HT1080 (cell line): ENCODE measurements at regions not wholly inside any gene's neighbourhood (a gene's known extent, or its start where the extent isn't known, plus 50 kb on each side); places are given as distances from the start of the nearest gene placed in this dataset.

ENCODE experiments used
- DNase-seq: peaks from one replicate; pipeline ENCODE4 v3.0.0-alpha.2; 2015; ENCODE audit warnings: low read depth

- DNase-seq: peak; percentile 62
These were observed 279.7 kb downstream of the PYDC2 start for GRCh38 chr3:191740712-191741111.

DNA sequence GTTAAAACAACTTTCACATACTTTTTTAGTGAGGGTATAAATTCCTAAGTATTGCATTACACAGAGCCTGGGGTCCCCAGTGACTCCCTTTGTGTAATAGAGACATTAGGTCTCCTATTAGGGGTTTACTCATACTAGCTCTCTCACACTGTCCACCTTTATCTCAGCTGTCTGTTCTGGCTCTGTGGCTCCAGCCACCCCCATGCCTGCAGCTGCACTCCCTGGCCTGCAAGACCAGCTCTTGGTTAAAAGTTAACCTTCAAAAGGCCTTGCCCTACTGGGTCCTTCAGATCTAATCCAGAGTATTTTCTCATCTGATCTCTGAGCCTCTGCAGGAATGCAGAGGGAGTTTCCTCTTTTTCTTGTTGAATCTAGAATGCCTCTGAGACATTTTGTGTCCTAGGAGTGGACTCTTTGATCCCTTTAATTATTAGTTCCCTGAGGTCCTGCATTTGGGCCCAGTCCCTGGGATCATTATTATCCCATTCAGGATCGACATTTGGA is 280.9 kb downstream of the PYDC2 start:
- DNase-seq: peak; percentile 36

GRCh38 chr3:191743283-191743682 is 282.3 kb downstream of the PYDC2 start:
- no peak for DNase-seq

DNA sequence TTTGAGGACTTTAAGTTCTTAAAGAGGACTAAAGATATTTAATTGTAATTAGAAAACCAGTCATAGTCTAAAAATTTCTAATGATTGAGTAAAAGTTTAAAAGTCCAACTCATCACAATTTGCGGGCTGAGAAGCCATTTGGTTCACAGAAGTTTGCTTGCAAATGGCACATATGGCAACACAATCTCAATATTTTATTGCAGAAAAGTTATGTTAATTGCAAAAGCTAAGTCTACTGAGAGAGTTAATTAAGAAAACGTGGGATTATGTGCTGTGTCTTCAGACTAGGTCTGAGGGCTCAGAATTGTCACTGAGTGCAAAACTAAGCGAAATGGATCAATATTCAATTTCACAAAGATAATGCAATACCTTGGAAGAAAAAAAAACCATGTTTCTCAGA is 289.7 kb downstream of the PYDC2 start:
- no peak for DNase-seq

DNA sequence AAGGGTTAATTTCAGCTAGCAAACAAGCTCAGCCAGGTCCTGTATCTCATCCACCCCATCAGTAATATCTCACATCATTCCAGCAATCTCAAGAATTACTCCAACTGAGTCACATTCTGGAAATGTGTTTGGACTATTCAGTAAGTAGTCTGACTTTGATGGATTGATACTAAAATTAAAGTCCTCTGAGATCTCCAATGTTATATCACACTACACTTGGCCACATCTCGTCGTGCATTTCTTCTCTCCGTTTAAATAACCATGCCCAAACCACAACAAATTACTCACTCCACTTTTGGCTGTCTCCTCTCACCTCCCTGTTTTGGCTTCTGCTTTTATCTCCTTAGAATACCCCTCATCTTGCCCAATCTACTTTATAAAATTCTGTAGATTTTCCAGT is 292.2 kb downstream of the PYDC2 start:
- DNase-seq: no peak

DNA sequence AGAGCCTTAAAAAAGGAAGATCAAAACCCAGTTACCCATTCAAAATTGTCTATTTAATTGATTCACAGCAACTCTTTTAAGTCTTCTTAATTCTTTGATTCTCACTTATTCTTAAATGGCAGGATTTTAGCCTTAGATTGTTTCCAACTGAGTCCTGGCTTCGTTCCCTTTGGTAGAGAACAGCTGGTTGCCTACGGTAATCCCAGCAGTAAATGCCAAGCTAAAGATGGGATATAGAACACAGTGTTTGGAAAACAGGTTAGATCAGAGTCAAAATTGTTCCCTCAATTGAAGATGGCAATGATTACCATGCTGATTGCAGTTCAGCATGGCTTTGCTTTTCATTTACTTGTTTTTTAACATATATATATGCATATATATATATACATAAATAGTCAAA is 300.9 kb downstream of the PYDC2 start:
- no peak for DNase-seq

DNA sequence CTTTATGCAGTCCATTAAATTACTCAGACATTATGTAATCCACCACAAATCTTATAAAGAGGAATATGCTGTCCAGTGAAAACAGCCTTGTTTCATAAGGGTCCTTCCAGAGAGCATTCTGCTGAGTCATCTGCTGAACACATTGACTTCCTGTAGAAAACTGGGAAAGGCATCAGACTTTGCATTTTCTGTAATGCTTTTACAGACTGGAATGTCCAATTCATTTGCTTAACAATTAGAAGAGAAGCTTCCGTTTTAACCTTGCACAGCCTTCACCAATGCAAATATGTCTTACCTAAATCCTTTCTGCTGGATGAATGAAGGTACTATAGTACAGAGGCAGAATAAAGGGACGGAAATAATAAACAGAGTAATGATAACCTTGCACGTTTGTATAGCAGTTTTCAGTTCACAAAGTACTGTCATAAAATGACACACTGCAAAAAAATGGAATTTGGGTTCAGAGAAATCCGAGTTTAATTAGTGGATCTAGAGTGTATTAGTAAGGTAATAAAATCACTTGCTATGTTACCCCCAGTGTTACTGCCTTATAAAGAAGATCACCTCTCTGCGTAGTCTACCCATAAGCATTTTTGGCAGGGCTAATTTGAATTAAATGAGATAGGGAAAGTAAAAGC is 301.5 kb downstream of the PYDC2 start:
- peak; percentile 85 for DNase-seq

GRCh38 chr3:191768421-191768820 is 307.5 kb downstream of the PYDC2 start:
- DNase-seq: no peak

DNA sequence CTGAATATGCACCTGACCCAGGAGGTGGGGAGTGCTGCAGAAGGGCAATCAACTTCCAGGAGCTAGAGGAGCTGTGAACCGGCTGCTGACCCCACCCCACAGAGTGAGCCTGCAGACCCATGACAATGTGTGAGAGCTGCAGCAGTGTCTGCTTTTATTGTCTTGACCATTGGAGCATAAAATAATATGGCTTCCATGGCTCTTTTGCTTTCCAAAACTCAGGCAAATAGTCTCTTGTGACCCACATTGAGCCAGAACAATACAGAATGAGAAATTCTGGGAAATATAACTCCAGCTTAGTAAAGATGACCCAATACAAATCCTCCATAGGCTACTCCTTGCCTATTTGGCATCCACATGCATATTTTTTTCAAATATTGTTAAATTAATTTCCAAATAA is 309.6 kb downstream of the PYDC2 start:
- DNase-seq: no peak

DNA sequence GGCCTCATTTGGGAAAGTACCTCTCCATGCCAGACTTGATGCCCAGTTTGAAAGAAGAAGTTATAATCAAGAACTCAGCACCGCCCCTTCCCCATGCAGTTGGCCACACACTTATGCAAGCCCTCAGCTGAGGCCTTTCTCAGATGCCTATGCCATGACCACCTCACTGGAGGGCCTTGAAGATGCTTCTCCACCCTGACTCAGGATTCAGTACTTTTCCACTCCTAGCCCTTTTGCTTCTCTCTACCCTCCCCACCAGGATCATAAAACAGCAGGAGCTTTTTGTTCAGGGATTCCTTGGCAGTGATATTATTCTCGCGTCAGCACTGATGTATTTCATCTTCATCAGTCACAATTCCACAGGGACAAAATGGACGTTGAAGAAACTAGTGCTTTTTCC is 313.5 kb downstream of the PYDC2 start:
- peak; percentile 97 for DNase-seq

GRCh38 chr3:191775451-191776233 is 314.7 kb downstream of the PYDC2 start:
- DNase-seq: peak; percentile 71

DNA sequence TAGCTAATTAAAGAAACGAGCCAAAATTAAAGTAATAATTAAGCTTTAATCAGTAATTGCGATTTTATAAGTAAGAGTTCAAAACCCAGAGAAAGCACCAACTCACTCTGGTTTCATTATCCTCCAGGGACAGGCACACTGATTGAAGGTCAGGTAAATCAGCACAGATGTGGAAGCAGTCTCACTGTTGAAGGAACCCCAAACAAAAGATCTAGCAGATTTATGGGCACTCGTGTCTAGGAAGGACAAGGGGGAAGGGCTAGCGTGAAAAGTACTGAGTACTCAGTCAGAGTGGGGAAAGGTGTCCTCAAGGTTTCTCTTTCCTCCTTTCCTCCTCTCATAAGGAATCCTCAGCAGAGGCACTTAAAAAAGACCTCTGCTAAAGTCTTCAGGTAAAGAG is 320.1 kb downstream of the PYDC2 start:
- no peak for DNase-seq

DNA sequence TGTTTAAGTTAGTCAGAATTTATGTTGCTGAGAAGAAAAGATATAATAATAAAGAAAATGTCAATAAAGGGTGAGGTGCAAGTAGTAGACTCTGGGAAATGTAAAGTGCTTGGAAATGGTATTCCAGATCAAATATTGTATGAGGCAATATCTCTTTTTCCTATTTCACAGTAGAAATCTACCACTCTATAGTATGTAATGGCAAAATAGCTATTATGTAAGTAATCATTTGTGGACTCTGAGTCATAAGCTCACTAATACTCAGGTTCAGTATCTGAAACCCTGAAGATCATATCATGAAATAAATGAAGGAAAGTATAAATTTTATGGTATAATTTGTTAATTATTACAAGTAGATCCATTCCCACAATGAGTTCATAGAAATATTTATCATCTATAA is 322.1 kb downstream of the PYDC2 start:
- DNase-seq: no peak

DNA sequence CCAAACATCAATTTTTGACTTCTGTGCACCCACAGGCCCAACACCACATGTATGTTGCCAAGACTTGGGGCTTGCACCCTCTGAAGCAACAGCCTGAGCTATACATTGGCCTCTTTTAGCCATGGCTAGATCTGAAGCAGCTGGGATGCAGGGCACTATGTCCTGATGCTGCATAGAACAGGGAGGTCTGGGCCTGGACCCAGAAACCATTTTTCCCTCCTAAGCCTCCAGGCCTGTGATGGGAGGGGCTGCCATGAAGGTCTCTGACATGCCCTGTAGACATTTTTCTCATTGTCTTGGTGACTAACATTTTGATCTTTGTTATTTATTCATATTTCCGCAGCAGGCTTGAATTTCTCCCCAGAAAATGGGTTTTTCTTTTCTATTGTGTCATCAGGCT is 330.0 kb downstream of the PYDC2 start:
- DNase-seq: no peak

DNA sequence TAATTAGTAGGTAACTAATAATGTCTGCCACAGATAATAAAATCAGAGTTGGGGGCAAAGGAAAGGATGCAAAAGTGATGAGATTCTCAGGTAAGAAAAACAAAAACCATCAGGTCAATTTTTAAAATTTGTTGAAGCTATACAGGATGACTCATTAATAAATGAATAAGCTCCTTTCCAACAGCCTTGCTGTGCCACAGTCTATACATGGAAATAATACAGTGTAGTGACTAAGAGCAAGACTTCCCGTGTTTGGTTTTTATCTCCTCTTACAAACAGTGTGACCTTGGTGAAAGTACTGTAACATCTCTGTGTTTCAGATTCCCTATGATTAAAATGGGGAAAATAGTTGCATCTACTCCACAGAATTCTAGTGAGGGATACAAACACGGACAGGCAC is 331.6 kb downstream of the PYDC2 start:
- peak; percentile 65 for DNase-seq

DNA sequence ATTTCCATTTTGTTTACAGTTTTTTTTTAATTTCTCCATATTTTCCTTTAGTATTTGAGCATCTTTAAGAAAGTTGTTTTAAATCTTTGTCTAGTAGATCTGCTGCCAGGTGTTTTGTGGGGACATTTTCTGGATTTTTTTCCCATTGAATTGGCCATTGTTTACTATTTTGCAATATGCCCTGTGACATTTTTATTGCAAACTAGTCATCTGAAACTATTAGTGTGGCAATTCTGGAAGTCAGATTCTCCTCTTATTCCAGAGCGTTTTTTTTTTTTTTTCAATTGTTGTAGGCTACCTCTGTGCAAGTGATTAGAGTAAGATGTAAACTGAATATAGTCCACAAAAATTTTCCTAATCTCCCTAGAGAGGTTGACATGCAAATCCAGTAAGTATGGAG is 334.2 kb downstream of the PYDC2 start:
- DNase-seq: no peak

DNA sequence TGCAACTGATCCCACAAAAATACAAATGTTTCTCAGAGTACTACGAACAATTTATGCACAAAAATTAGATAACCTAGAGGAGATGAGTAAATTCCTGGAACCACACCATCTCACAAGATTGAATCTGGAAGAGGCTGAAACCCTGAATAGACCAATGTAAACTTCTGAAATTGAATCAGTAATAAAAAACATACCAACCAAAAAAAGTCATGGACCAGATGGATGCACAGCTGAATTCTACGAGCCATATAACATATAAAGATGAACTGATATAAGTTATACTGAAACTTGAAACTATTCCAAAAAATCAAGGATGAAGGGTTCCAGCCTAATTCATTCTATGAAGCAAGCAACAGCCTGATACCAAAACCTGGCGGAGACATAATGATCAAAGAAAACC is 336.3 kb downstream of the PYDC2 start:
- no peak for DNase-seq

DNA sequence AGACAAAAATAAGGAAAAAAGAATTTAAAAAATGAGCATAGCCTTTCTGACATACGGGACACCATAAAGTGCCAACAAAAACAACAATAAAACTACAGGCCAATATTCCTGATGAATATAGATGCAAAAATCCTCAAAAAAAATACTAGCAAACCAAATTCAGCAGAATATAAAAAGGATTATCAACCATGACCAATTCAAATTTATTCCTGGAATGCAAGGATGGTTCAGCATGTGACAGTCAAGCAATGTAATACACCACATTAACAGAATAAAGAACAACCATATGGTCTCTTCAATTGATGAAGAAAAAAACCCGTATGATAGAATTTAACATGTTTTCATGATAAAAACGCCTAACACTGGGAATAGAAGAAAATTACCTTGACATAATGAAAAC is 341.7 kb downstream of the PYDC2 start:
- DNase-seq: no peak

- DNase-seq: no peak
These were observed 344.0 kb downstream of the PYDC2 start for GRCh38 chr3:191804935-191805334.

DNA sequence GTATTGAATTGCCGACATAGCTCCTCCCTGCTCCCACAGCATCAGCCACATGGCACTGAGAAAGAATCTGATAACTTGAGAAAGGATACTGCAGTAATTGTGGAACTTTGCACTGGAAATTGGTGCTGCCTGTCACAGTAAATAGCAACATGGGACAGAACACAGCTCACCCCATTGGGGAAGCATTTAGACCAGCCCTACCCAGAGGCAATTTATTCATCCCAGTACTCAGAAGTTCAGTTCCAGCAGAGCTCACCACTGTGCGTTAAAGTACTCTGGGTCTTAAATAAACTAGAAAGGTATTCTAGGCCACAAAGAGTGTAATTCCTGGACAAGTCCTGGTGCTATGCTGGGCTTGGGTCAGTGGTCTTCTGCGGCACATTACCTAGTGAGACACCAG is 347.1 kb downstream of the PYDC2 start:
- no peak for DNase-seq

DNA sequence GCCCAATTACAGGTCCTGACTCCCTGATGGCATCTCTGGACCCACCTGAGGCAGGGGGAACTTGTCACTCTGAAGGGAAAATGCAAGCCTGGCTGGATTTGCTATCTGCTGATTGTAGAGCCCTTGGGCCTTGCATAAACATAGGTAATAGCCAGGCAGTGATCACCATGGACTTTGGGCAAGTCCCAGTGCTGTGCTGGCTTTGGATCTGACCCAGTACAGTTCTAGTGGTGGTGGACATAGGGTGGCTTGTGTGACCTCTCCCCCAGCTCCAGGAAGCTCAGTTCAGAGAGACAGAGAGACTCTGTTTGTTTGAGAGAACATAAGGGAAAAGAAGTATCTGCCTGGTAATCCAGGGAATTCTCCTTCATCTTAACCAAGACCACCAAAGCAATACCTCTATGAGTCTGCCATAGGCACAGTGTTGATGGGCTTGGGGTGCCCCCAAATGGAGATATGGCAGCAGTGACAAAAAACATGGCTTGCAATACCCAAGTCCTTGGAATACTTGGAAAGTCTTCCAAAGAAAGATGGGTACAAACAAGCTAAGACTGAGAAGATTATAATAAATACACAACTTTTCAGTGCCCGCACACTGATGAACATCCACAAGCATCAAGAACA is 348.5 kb downstream of the PYDC2 start:
- peak; percentile 24 for DNase-seq

GRCh38 chr3:191813245-191813644 is 352.3 kb downstream of the PYDC2 start:
- no peak for DNase-seq

- DNase-seq: no peak
These were observed 387.9 kb downstream of the PYDC2 start for GRCh38 chr3:191848818-191849217.
